ENCODE measurements at regions not wholly inside any gene's neighbourhood (a gene's known extent, or its start where the extent isn't known, plus 50 kb on each side); places are given as distances from the start of the nearest gene placed in this dataset.
"Not testable (repeated sequence)": the region's sequence is repeated elsewhere in the genome, so short reads cannot be mapped to it uniquely, and the experiment has no call there.

DNA sequence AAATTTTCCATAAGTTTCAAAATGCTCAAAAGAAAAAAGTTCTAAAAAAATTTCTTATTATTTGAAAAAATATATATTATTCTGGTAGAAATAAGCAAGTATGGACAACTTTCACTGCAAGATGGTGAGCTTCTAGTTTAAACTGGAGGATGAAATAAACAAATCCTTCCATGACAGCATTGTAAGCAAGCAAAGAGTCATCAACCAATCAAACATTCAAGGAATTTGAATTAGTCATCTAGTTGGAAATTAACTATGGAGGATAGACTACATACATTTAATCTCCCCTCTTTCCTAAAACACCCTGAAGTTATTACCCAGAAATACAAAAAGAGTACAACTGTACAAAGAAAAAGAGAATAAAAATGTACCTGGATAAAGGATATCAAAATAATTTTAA, 51.0 kb upstream of the IRX5 start:
- TF ChIP-seq, protein P1, sequence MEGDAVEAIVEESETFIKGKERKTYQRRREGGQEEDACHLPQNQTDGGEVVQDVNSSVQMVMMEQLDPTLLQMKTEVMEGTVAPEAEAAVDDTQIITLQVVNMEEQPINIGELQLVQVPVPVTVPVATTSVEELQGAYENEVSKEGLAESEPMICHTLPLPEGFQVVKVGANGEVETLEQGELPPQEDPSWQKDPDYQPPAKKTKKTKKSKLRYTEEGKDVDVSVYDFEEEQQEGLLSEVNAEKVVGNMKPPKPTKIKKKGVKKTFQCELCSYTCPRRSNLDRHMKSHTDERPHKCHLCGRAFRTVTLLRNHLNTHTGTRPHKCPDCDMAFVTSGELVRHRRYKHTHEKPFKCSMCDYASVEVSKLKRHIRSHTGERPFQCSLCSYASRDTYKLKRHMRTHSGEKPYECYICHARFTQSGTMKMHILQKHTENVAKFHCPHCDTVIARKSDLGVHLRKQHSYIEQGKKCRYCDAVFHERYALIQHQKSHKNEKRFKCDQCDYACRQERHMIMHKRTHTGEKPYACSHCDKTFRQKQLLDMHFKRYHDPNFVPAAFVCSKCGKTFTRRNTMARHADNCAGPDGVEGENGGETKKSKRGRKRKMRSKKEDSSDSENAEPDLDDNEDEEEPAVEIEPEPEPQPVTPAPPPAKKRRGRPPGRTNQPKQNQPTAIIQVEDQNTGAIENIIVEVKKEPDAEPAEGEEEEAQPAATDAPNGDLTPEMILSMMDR (IDR thresholded peaks at IDR 0.05; ENCODE audit: low read depth, low read length): no peak
- no peak for DNase-seq (ENCODE audit: extremely low read depth, low read depth)

DNA sequence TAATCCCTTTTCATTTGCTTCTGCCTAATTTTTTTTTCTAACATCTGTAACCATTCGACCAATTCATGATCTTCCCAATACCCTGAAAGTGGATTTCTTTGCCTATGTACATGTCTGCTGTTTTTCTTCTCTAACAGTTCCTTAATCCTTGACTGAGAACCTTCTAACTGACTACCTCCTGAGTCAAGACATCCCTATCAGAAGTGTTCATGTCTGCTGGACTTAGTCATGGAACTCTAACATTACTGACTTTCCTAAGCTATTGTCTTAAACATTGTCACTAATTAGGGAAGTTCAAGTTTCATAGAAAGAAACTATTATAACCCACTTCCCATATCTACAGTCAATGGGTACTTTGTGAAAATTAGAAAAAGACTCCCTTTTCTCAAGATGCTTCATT, 52.4 kb upstream of the IRX5 start:
- DNase-seq (ENCODE audit: extremely low read depth, low read depth): no peak
- TF ChIP-seq, protein P1 (IDR thresholded peaks at IDR 0.05; ENCODE audit: low read depth, low read length): no peak

DNA sequence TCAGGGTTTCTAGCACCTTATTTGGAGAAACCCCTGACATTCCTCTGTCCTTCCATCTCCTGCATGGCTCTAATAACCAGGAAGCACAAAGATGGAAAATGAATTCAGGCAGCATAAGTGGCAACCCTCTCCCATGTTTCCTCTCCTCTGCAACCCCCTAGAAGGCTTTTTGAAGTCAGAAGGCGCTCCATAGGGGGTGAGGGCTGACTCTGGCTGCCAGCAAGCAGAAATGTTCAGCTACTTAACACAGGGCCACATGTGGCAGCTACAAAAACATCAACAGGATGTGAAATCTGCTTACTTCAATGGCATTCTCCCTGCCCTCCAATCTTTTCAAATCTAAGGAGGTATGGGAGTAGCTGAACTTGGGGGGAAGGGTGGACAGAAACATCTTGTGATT, 55.2 kb upstream of the IRX5 start:
- TF ChIP-seq, protein P1 (IDR thresholded peaks at IDR 0.05; ENCODE audit: low read depth, low read length): no peak
- DNase-seq (ENCODE audit: extremely low read depth, low read depth): no peak

DNA sequence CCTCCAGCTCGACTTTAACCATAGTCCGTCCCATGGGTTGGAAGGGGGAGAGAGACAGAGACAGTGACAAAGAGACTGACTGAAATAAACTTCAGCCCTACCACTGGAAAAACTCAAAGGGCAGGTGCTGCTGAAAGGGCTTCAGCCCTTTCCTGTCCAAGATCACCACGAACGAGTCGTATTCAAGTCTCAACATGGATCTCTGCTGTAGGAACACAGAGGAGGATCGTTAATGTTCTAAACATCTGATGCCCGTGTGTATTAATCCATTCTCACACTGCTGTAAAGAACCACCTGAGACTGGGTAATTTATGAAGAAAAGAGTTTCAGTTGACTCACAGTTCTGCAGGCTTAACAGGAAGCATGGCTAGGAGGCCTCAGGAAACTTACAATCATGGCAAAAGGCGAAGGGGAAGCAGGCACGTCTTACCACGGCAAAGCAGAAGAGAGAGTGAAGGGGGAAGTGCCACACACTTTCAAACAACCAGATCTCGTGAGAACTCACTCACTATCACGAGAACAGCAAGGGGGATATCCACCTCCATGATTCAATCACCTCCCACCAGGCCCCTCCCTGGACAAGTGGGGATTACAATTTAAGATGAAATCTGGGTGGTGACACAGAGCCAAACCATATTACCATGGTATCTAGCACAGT, 56.8 kb upstream of the IRX5 start:
- DNase-seq (ENCODE audit: extremely low read depth, low read depth): not testable (repeated sequence)

DNA sequence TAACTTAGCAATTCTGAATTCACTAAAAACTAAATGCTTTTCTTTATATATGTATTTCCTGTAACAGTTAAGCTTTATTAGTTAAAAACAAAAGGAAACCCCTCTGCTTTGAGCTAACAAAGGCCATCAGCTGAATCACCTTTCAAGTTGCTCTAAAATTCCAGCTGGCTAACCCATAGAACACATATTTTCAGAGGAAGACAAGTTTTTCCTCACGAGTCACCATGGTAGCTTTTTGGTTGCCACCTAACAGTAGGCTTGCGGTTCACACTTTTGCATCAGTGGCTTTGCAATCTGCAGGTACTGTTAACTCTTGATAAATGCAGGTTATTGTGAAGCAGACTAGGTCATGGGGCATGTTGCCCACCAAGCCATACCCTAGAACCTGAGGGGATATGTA, 57.6 kb upstream of the IRX5 start:
- no peak for DNase-seq (ENCODE audit: extremely low read depth, low read depth)
- TF ChIP-seq, protein P1 (IDR thresholded peaks at IDR 0.05; ENCODE audit: low read depth, low read length): no peak

DNA sequence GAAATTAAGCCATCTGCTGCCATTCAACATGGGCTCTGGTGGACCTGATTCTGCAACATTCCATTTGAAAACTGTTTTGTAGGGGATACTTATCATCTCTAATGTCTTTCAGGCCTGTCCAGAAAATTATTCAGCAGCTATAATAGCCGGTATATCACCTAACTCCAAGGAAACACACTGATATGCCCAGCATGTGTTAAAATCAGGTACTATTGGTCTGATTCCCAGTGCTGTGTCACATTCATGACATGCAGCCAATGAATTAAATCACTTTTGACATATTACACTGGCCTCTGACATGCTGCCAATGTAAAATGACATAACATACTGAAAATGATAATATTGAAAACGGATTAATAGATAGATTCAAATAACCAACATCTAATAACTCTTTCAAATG, 60.5 kb upstream of the IRX5 start:
- DNase-seq (ENCODE audit: extremely low read depth, low read depth): no peak
- TF ChIP-seq, protein P1 (IDR thresholded peaks at IDR 0.05; ENCODE audit: low read depth, low read length): no peak

DNA sequence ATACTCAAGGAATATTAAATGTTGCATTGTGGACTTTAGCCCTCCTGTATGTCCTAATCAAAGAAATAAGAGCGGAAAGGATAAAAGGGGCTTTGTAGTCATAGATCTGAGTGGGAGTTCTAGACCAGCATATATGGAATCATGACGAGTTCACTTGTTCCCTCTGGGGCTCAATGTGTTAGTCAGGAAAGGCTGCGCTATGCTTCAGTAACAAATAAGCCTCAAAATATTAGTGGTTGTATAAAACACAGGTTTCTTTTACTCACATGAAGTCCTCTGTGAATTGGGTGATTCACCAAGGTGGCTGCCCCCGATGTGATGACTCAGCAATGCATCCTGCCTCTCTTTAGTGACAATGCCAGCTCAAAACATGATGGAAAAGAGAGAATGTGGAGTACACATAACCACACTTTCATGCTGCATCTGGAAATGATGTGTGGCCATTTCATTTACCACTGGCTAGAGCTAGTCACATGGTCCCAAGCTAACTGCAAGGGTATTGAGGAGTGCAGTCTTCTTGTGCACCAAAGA, 63.3 kb upstream of the IRX5 start:
- DNase-seq (ENCODE audit: extremely low read depth, low read depth): no peak
- TF ChIP-seq, protein P1 (IDR thresholded peaks at IDR 0.05; ENCODE audit: low read depth, low read length): no peak

DNA sequence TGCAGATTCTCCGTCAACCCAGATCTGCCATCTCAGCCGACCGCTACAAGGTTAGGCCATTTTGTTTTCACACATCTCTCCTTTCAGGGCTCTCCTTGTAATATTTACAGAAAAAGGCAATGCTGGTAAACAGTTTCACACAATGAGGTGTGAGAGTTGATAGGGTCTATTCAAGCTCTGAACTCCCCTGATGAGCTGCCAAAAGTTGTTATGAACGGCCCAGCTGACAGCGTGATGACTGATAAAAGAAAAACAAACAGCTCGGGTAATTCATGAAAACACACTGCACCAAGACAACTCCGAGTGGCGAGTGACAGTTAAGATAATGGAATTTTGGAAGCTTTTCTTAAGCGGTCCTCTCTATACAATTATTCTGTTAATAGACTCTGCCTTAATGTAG, 68.1 kb upstream of the IRX5 start:
- TF ChIP-seq, protein P1 (IDR thresholded peaks at IDR 0.05; ENCODE audit: low read depth, low read length): no peak
- DNase-seq (ENCODE audit: extremely low read depth, low read depth): no peak
